GM12891 (cell line): ENCODE measurements at regions not wholly inside any gene's neighbourhood (a gene's known extent, or its start where the extent isn't known, plus 50 kb on each side); places are given as distances from the start of the nearest gene placed in this dataset.
"Not testable (repeated sequence)": the region's sequence is repeated elsewhere in the genome, so short reads cannot be mapped to it uniquely, and the experiment has no call there.

Source experiments
- DNase-seq: peaks from one replicate; pipeline ENCODE4 v3.0.0; 2011; ENCODE audit warnings: low spot score; ENCODE audit not compliant: insufficient read length
- FAIRE-seq: peaks from 2 replicates; lab custom pipeline; 2011; peaks lifted over from hg19 to GRCh38; lab: Jason Lieb, UNC
- PAX5 ChIP-seq: IDR thresholded peaks from 2 replicates; pipeline ENCODE4 v1.6.1; 2011; ENCODE audit warnings: low read length, moderate library complexity, mild to moderate bottlenecking; ENCODE audit not compliant: insufficient read depth, severe bottlenecking
- POLR2A ChIP-seq: IDR thresholded peaks from 2 replicates; pipeline ENCODE4 v1.6.1; 2011; ENCODE audit warnings: low read depth, low read length, control low read depth
- POLR2AphosphoS5 ChIP-seq: IDR thresholded peaks from 2 replicates; pipeline ENCODE4 v1.6.1; 2011; ENCODE audit warnings: low read depth, low read length, control low read depth
- POU2F2 ChIP-seq: IDR thresholded peaks from 2 replicates; pipeline ENCODE4 v1.6.1; 2011; ENCODE audit warnings: low read depth, mild to moderate bottlenecking, control low read depth, low read length, moderate library complexity
- SPI1 ChIP-seq: IDR thresholded peaks from 2 replicates; pipeline ENCODE4 v1.6.1; 2011; ENCODE audit warnings: low read depth, low read length, control low read depth
- TAF1 ChIP-seq: IDR thresholded peaks from 2 replicates; pipeline ENCODE4 v1.6.1; 2011; ENCODE audit warnings: low read depth, low read length, control low read depth

DNA sequence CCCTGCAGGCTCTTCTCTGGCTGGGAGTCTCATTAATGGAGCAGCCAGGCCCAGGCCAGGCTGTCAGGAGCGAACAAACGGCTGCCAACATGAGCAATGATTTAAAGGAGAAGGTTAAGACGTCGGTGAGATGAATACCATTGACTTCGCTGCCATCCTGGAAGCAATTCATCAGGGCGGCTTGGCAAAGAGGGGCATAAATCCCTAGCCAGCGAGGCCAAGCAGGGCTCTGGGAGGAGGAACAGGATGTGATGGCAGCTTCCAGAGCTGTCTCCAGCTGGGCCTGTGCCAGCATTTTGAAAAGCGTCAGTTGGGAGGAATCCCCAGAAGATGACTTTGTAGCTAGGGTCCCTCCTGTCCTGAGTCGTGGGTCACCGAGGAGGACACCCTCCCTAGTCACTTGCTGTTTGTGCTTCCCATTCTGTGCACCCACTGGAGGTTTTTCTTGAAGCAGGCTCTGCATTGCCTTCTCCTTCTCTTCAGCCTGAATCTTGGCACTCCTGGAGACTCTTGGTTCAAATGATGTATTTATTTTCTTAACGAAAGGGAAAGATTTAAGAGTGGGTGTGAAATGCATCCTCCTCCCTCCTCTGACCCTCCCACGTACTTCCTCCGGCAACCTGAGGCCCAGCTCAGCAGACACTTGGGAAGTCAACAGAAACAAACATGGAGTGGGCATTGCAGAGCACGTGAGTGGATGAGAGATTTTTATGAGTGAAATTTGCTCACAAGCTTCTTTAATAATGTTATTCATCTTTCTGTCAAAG lies 476.3 kb upstream of the CADM1 start:
- TF ChIP-seq POLR2AphosphoS5 (no peak), POLR2A (no peak), SPI1 (no peak), POU2F2 (no peak), TAF1 (no peak), PAX5 (no peak)
- FAIRE-seq (no peak), DNase-seq (no peak)

DNA sequence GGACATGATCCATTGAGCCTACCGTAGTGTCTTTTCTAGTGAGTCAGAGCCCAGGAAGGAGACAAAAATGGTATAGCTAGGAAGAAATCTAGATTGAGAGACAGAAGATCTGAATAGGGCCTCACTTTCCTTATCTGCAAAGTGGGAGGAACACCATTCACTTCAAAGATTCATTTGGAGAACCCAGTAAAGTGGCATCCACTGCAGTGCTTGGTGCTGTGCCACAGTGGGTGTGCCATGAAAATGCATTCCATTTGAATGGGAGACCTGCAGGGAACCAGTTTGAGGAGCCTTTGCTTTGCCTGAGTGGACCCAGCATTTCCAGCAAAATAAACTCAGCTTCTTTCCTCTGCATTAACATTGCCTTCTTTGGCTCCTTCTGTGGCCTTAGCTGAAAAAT lies 470.5 kb upstream of the CADM1 start:
- DNase-seq (no peak), FAIRE-seq (no peak)
- TF ChIP-seq SPI1 (no peak), POLR2AphosphoS5 (no peak), PAX5 (no peak), POU2F2 (no peak), POLR2A (no peak), TAF1 (no peak)

DNA sequence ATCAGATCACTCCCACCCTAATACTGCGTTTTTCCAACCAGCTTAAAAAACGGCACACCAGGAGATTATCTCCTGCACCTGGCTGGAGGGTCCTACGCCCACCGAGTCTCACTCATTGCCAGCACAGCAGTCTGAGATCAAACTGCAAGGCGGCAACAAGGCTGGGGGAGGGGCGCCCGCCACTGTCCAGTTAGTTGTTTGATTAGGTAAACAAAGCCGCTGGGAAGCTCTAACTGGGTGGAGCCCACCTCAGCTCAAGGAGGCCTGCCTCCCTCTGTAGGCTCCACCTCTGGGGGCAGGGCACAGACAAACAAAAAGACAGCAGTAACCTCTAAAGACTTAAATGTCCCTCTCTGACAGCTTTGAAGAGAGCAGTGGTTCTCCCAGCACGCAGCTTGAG lies 463.0 kb upstream of the CADM1 start:
- FAIRE-seq, DNase-seq: not testable (repeated sequence)

DNA sequence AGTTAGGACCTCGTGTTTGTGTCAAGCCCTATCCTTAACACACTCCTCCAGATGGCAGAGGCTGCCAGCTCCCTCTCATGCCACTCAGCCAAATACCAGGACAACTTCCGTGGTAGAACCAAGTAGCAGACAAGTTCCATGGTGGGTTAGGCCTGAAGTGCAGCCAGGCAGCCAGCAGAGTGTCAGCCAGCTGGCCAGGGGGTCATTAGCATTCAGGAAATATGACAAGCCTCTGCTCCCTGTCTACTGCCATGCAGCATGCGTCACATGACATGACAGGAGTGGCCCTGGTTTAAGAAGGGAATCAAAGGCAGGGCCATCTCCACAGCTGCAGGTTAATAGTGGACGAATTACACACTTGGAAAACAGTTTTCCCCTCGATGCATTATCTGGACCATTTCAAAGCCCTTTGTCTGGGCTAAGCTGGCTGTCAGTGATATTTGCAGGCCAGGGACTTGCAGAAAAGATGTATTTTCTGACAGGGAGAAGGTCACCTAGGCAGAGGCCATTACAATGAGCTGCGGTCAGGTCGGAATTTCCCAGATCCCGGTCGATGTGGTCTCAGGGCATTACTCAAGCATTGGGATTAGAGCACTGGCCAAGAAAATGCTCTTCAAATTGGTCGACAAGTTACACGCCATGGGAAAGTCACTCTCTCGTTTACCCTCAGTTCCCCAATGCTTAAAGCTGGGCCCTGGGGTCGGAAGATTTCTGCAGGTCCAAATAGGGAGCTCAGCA lies 461.7 kb upstream of the CADM1 start:
- no peak for DNase-seq
- FAIRE-seq = no peak
- TF ChIP-seq POLR2A (no peak), POLR2AphosphoS5 (no peak), POU2F2 (no peak), PAX5 (no peak), SPI1 (no peak), TAF1 (no peak)

DNA sequence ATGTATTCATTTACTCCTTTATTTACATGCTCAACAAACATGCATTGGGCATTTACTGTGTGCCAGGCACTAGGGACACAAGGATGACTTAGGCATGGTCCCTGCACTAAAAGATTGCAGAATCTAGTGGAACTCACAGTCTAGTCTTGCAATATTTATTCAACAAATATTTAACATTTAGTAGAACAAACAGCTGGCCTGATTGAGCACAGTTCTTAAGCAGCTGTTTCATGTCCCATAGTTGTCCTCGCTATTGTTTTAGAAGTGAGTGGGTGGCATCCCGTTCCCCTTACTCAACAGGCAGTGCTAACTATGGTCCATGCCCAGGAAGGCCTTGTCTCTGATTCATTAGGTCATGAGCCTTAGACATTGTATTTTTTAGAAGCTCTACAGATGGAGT lies 459.9 kb upstream of the CADM1 start:
- FAIRE-seq = no peak

DNA sequence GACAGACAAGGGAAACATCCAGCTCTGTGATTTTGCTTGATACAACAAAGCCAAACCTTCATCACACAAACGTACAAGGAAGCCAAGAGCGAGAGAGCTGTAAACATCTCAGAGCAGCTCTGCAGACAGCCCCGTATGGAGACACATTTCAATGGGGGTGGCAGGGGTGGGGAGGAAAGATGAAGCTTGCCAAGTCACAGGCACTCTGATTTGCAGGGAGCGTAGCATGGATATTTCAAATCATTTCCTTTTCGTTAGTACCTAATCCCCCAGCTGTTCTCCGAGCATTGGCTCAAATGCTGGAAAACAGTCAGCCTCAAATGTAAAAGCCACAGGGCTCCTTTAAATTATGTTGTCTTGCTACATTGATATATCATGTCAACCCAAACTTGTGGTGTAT lies 458.9 kb upstream of the CADM1 start:
- FAIRE-seq (no peak), DNase-seq (no peak)
- TF ChIP-seq PAX5 = no peak
- TF ChIP-seq SPI1 = no peak
- no peak for TF ChIP-seq POU2F2
- TF ChIP-seq TAF1 = no peak
- no peak for TF ChIP-seq POLR2AphosphoS5
- TF ChIP-seq POLR2A = no peak

More for the DNA sequence above, 459.9 kb upstream of the CADM1 start:
- TF ChIP-seq POU2F2 = no peak
- no peak for TF ChIP-seq SPI1
- TF ChIP-seq PAX5 = no peak
- no peak for DNase-seq

DNA sequence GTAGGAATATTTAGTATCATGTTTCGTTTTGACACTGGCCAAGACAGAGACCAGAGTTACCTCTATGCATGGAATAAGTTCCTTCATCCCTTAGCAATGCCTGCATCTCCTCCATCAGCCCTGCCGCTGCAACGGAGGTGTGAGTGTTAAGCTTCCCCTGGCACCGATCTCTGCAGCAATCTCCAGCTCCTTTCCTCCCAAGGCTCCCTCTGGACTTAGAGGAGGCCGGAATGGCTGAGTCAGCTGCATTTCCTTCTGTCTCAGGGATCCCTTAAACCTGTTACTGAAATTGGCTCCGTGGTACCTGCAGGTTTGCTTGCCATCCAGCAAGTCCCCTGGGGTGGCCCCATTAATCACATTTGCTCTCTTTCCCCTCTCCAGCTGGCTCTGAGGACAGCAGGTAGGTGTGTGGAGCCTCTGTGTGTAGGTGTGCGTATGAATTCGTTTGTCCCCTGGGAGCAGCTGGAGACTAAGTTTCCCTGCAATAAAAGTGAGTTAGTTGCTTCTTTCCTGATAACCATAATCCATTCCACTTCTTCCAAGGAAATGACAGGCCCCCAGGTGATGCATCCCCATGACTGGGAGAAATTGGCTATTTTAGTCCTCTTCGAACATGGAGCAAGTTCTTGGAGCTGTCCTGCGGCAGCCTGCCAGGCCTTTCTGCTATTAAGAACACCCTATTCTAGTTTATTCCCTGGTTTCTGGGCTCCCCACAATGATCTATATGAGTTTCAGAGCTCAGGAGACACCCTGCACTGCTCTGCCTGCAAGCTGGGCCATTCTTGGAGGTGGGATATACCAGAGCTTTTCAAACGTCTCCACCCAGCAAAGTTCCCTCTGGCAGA lies 457.2 kb upstream of the CADM1 start:
- FAIRE-seq (no peak), DNase-seq (no peak)

DNA sequence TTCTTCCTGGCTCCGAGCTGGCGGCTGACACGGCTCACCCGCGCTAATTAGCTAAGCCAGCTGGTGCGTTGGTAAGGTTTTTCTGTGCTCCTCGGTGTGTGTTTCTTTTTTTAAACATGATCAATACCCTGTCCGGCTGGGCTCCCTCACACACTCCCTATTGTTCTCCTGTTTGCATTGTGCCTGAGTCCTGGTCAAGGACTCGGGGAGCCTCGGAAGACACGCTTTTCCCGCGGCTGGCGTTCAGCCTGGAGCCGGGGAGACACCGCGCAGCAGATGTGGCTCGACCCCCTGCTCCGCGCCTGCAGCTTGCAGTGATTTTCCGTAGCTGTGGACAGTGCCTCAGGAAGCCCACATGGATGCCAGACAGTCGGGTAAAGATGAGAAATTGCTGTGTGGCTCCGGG lies 454.9 kb upstream of the CADM1 start:
- no peak for TF ChIP-seq TAF1
- TF ChIP-seq POLR2A = no peak
- no peak for TF ChIP-seq POLR2AphosphoS5
- TF ChIP-seq SPI1 = no peak
- TF ChIP-seq POU2F2 = no peak
- TF ChIP-seq PAX5 = no peak
- no peak for FAIRE-seq
- DNase-seq = no peak

More for the DNA sequence above, 457.2 kb upstream of the CADM1 start:
- no peak for TF ChIP-seq SPI1
- no peak for TF ChIP-seq POLR2AphosphoS5
- TF ChIP-seq POU2F2 = no peak
- TF ChIP-seq PAX5 = no peak
- TF ChIP-seq TAF1 = no peak
- no peak for TF ChIP-seq POLR2A
